Vagina (tissue), 2 donors: ENCODE measurements at regions not wholly inside any gene's neighbourhood (a gene's known extent, or its start where the extent isn't known, plus 50 kb on each side); places are given as distances from the start of the nearest gene placed in this dataset.
A peak's percentile ranks its signal among the peaks of the same experiment; 100 is the strongest.

Experiments
- DNase-seq, 2 donors: peaks; one replicate each; pipeline ENCODE4 v3.0.0-alpha.2; 2017; ENCODE audit errors: extremely low spot score in 2 of 2
- H3K27ac ChIP-seq: fragments of 200-600 bp; sonication (generic); one replicate; pipeline ENCODE4 v1.5.1; 2019
- H3K27me3 ChIP-seq: fragments of 200-600 bp; sonication (generic); one replicate; pipeline ENCODE4 v1.5.1; 2019
- H3K36me3 ChIP-seq, 2 donors: fragments of 200-600 bp; sonication (generic); one replicate each; pipeline ENCODE4 v1.5.1; 2017 to 2019
- H3K4me1 ChIP-seq: fragments of 200-600 bp; sonication (generic); one replicate; pipeline ENCODE4 v1.5.1; 2019
- H3K4me3 ChIP-seq, 2 donors: fragments of 200-600 bp; sonication (generic); 1 replicate in 1 of 2; 2 replicates in 1 of 2; pipeline ENCODE4 v1.5.1; 2016 to 2019
- H3K9me3 ChIP-seq: fragments of 200-600 bp; sonication (generic); one replicate; pipeline ENCODE4 v1.5.1; 2019
- POLR2A ChIP-seq, 2 donors: fragments of 450-650 bp; IDR thresholded peaks; one replicate each; pipeline ENCODE4 v1.6.1; 2017; ENCODE audit warnings: antibody characterized with exemption in 2 of 2, mild to moderate bottlenecking in 2 of 2, moderate library complexity in 2 of 2
- POLR2AphosphoS5 ChIP-seq, 2 donors: sonication (generic); formaldehyde crosslinking; IDR thresholded peaks; one replicate each; pipeline ENCODE4 v1.9.0; 2017; ENCODE audit warnings: antibody characterized with exemption in 2 of 2, mild to moderate bottlenecking in 2 of 2, low read depth in 1 of 2; ENCODE audit not compliant: insufficient read depth in 1 of 2
- intact Hi-C: fragments of 100-400 bp; cut with DNase I; formaldehyde crosslinking; loops from one replicate; pipeline ENCODE4 v1.15.1; 2023
- TF ChIP-seq, protein P1 (sequence below), 3 experiments: fragments of 450-650 bp in 2 of 3; fragments of 200-600 bp in 1 of 3; sonication (generic) in 1 of 3; IDR thresholded peaks; one replicate each; pipeline ENCODE4 v1.5.1; 2017 to 2019; ENCODE audit warnings: antibody characterized with exemption in 3 of 3, mild to moderate bottlenecking in 2 of 3, moderate library complexity in 2 of 3

DNA sequence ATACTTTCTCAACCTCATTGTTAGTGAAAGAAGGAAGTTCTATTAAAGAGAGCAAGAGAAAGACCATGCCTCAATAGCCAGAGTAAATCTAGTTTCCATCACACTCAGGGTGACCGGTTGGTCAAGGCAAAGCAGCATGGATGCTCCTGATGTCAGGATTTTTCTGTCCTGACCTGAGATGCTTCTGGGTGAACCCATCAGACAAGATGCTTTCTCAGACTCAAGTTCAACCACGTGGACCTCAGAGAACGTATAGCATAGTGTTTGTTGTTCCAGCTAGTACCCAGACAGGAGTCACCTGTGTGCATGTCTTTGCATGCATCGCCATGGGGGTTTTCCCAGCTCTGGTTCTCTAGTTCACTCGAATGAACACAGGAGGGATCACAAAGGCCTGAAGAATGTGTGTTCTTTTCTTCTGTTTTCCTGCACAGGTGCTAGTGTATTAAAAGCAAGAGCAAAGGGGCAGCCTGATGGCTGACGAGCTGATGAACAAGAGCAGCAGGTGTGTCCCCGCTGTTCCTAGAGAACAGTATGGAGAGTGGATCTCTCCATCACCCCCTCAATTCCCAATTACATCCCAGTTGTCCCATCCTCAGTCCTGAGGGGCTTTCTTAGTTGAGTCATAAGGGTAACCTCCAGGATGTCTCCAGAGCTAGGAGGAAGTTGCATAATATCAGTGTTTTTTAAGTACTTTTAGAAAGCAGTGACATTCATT, 110.5 kb upstream of the ENPP6 start:
- Histone ChIP-seq H3K27me3 (no peaks in the 10 kb centered on the region), H3K4me3 (no peak overlapping the region), H3K27ac (no peak overlapping the region), H3K4me1 (peaks cover 34% of the 10 kb centered on the region), H3K9me3 (no peaks in the 10 kb centered on the region), H3K36me3 (no peaks in the 10 kb centered on the region)
- TF ChIP-seq POLR2A (IDR thresholded peaks at IDR 0.05) (no peak), POLR2AphosphoS5 (IDR thresholded peaks at IDR 0.05; ENCODE audit: insufficient read depth in 1 of 2, low read depth in 1 of 2) (peak in 1 of 2 donors; percentile 46)
- TF ChIP-seq, protein P1, sequence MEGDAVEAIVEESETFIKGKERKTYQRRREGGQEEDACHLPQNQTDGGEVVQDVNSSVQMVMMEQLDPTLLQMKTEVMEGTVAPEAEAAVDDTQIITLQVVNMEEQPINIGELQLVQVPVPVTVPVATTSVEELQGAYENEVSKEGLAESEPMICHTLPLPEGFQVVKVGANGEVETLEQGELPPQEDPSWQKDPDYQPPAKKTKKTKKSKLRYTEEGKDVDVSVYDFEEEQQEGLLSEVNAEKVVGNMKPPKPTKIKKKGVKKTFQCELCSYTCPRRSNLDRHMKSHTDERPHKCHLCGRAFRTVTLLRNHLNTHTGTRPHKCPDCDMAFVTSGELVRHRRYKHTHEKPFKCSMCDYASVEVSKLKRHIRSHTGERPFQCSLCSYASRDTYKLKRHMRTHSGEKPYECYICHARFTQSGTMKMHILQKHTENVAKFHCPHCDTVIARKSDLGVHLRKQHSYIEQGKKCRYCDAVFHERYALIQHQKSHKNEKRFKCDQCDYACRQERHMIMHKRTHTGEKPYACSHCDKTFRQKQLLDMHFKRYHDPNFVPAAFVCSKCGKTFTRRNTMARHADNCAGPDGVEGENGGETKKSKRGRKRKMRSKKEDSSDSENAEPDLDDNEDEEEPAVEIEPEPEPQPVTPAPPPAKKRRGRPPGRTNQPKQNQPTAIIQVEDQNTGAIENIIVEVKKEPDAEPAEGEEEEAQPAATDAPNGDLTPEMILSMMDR (IDR thresholded peaks at IDR 0.05), result no peak
- DNase-seq, result peak in 1 of 2 donors; percentile 83
- intact Hi-C loops, result no loop called here

DNA sequence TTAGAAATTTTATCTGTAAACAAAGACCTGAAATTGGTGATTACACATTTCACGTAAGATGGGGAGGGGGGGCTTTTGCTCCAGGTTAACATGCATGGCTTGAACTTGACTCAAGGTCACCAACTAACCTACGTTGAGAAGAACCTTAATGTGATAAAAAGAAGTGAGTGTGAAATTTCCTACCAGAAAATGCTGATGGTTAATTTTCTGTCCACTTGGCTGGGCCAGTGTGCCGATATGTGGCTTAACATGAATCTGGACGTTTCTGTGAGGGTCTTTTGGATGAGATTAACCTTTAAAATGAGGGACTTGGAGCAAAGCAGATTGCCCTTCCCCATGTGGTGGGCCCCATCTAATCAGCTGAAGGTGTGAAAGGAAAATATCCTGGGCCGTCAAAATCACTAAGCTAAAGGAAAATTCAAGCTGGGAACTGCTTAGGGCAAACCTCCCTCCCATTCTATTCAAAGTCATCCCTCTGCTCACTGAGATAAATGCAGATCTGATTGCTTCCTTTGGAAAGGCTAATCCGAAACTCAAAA, 107.3 kb upstream of the ENPP6 start:
- peak in 1 of 2 donors; percentile 3 for DNase-seq
- TF ChIP-seq POLR2AphosphoS5 (IDR thresholded peaks at IDR 0.05; ENCODE audit: insufficient read depth in 1 of 2, low read depth in 1 of 2), result no peak
- TF ChIP-seq, protein P1 (IDR thresholded peaks at IDR 0.05), result no peak
- TF ChIP-seq POLR2A (IDR thresholded peaks at IDR 0.05), result no peak
- peaks cover 16% of the 10 kb centered on the region for H3K4me1 ChIP-seq
- H3K4me3 ChIP-seq, result no peak overlapping the region
- intact Hi-C loops, result no loop called here
- no peak overlapping the region for H3K27ac ChIP-seq
- no peaks in the 10 kb centered on the region for H3K27me3 ChIP-seq
- H3K36me3 ChIP-seq, result no peaks in the 10 kb centered on the region
- no peaks in the 10 kb centered on the region for H3K9me3 ChIP-seq

DNA sequence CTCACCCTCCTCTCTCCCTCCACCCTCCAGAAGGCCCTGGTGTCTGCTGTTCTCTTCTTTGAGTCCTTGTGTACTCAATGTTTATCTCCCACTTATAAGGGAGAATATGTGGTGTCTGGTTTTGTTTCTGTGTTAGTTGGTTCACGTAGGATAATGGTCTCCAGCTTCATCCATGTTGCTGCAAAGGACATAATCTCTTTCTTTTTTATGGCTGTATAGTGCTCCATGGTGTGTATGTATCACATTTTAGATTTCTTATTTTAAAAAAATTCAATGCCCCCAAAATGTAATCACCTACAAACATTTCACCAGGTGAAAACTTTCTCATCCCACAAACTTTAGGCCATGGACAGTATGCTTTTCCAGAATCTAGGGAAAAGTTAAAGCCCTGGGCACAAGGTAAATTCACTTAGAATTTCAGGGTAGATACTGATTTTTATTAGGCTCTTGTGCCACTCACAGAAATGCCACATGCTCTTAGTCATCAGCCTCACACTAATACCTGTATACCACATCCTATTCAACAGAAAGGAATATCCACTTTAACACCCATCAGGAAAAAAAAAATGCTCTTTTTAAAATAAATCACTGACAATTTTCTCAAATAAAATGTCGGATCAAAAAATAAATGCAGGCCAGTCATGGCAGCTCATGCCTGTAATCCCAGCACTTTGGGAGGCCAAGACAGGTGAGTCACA, 104.8 kb upstream of the ENPP6 start:
- Histone ChIP-seq H3K36me3 (no peaks in the 10 kb centered on the region), H3K27ac (no peak overlapping the region), H3K4me3 (no peak overlapping the region), H3K9me3 (no peaks in the 10 kb centered on the region), H3K27me3 (no peaks in the 10 kb centered on the region), H3K4me1 (no peaks in the 10 kb centered on the region)
- TF ChIP-seq POLR2A (IDR thresholded peaks at IDR 0.05) (no peak), POLR2AphosphoS5 (IDR thresholded peaks at IDR 0.05; ENCODE audit: insufficient read depth in 1 of 2, low read depth in 1 of 2) (no peak)
- TF ChIP-seq, protein P1 (IDR thresholded peaks at IDR 0.05), result no peak
- DNase-seq, result peak in 1 of 2 donors; percentile 11
- intact Hi-C loops, result no loop called here

GRCh38 chr4:184320631-184321030, 103.0 kb upstream of the ENPP6 start:
- no peak for TF ChIP-seq POLR2AphosphoS5 (IDR thresholded peaks at IDR 0.05; ENCODE audit: insufficient read depth in 1 of 2, low read depth in 1 of 2)
- TF ChIP-seq, protein P1 (IDR thresholded peaks at IDR 0.05), result no peak
- no peak for TF ChIP-seq POLR2A (IDR thresholded peaks at IDR 0.05)
- Histone ChIP-seq H3K4me1 (no peaks in the 10 kb centered on the region), H3K27me3 (no peaks in the 10 kb centered on the region), H3K36me3 (no peaks in the 10 kb centered on the region), H3K4me3 (no peak overlapping the region), H3K27ac (no peak overlapping the region), H3K9me3 (no peaks in the 10 kb centered on the region)
- no peak for DNase-seq
- intact Hi-C loops, result no loop called here

- TF ChIP-seq, protein P1 (IDR thresholded peaks at IDR 0.05), result no peak
- TF ChIP-seq POLR2A (IDR thresholded peaks at IDR 0.05), result no peak
- TF ChIP-seq POLR2AphosphoS5 (IDR thresholded peaks at IDR 0.05; ENCODE audit: insufficient read depth in 1 of 2, low read depth in 1 of 2), result no peak
- no peak for DNase-seq
- no peaks in the 10 kb centered on the region for H3K36me3 ChIP-seq
Observed at GRCh38 chr4:184318852-184319251, 101.2 kb upstream of the ENPP6 start.

More at GRCh38 chr4:184318852-184319251, 101.2 kb upstream of the ENPP6 start:
- H3K27me3 ChIP-seq, result no peaks in the 10 kb centered on the region
- H3K27ac ChIP-seq, result no peak overlapping the region
- intact Hi-C loops, result no loop called here
- no peaks in the 10 kb centered on the region for H3K4me1 ChIP-seq
- H3K4me3 ChIP-seq, result no peak overlapping the region
- H3K9me3 ChIP-seq, result no peaks in the 10 kb centered on the region
